Activated naive CD4-positive, alpha-beta T cell treated with anti-CD3 and anti-CD28 coated beads, Interleukin-2, amount 50 U/mL, for 24 hours (primary cell): ENCODE measurements at regions not wholly inside any gene's neighbourhood (a gene's known extent, or its start where the extent isn't known, plus 50 kb on each side); places are given as distances from the start of the nearest gene placed in this dataset.
A peak's percentile ranks its signal among the peaks of the same experiment; 100 is the strongest.

ENCODE experiments used
- H3K27ac Mint-ChIP-seq: one replicate; pipeline ENCODE4 v1.8.0; 2021; ENCODE audit warnings: mild to moderate bottlenecking, mixed read lengths
- H3K27me3 Mint-ChIP-seq: one replicate; pipeline ENCODE4 v1.8.0; 2021; ENCODE audit warnings: mixed read lengths
- H3K36me3 Mint-ChIP-seq: one replicate; pipeline ENCODE4 v1.8.0; 2021; ENCODE audit warnings: mixed read lengths
- H3K4me1 Mint-ChIP-seq: one replicate; pipeline ENCODE4 v1.8.0; 2021; ENCODE audit warnings: mixed read lengths
- H3K4me3 Mint-ChIP-seq: one replicate; pipeline ENCODE4 v1.8.0; 2021; ENCODE audit warnings: mild to moderate bottlenecking, mixed read lengths
- H3K9me3 Mint-ChIP-seq: one replicate; pipeline ENCODE4 v1.8.0; 2021; ENCODE audit warnings: mixed read lengths

GRCh38 chr17:81345228-81346089 lies 49.8 kb upstream of the BAHCC1 start:
- Mint-ChIP-seq H3K27ac (no peak overlapping the region), H3K4me3 (peak overlapping the region; percentile 66), H3K4me1 (peaks cover 25% of the 10 kb centered on the region), H3K9me3 (no peaks in the 10 kb centered on the region), H3K27me3 (peaks cover 26% of the 10 kb centered on the region), H3K36me3 (no peaks in the 10 kb centered on the region)
